ENCODE measurements at regions not wholly inside any gene's neighbourhood (a gene's known extent, or its start where the extent isn't known, plus 50 kb on each side); places are given as distances from the start of the nearest gene placed in this dataset.

GRCh38 chr13:39970177-39970846 is 314.9 kb downstream of the COG6 start:
- intact Hi-C loops (cut with DNase I; ENCODE audit: low total_unique reads): no loop called here
- H3K27me3 ChIP-seq: no peaks in the 10 kb centered on the region
- H3K4me1 ChIP-seq: no peaks in the 10 kb centered on the region
- 85 to 90% methylated on average over 6 of the region's 6 CpGs for WGBS, 2 donors
- H3K36me3 ChIP-seq (ENCODE audit: low read depth, missing control alignments): no peaks in the 10 kb centered on the region
- H3K4me3 ChIP-seq: no peak overlapping the region
- H3K27ac ChIP-seq: no peak overlapping the region
- TF ChIP-seq POLR2A (IDR thresholded peaks at IDR 0.05) (no peak), CTCF (IDR thresholded peaks at IDR 0.05) (no peak)
- no peaks in the 10 kb centered on the region for H3K9me3 ChIP-seq
- DNase-seq: no peak

DNA sequence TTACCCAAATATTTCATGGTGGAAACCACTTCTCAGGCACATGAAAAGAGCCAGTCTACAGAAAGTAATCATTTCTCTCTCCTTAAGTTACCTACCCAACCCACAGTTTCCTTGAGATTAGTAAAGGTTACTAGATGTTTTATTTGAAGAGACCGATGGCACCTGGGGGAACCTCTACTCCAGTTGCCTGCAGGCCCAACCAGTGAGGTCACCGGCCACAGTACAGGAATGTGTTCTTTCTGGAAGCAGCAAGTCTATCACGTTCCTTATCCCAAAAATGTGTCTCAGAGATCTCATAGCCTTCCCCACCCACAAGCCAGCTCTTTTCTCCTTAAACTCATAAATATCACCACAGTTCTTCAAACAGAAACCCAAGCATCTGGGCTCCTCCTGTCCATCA is 316.1 kb downstream of the COG6 start:
- no peak for TF ChIP-seq CTCF (IDR thresholded peaks at IDR 0.05)
- TF ChIP-seq POLR2A (IDR thresholded peaks at IDR 0.05): no peak
- Histone ChIP-seq H3K27ac (no peak overlapping the region), H3K9me3 (no peaks in the 10 kb centered on the region), H3K4me3 (no peak overlapping the region), H3K27me3 (no peaks in the 10 kb centered on the region), H3K4me1 (no peaks in the 10 kb centered on the region), H3K36me3 (ENCODE audit: low read depth, missing control alignments) (no peaks in the 10 kb centered on the region)
- intact Hi-C loops (cut with DNase I; ENCODE audit: low total_unique reads): no loop called here
- no peak for DNase-seq
- 88 to 91% methylated on average over 3 of the region's 3 CpGs for WGBS, 2 donors

DNA sequence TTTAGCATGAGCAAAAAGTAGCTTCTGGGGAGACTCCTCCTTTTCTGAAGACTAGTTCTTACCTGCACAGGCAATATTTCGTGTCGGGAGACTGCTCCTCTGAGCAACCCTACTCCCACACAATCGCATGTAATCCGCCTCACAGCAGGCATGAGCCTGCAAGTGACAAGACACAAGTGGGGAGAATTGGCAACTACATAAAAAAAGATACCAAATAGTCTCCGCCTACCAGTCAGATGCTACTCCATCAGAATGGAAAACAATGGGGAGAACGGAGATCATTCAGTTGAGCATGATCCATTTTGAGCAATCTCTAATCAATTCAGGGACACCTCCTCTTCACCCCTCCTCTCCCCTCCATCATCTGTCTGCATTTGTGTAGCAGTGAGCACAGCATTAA is 321.0 kb downstream of the COG6 start:
- intact Hi-C loops (cut with DNase I; ENCODE audit: low total_unique reads): no loop called here
- Histone ChIP-seq H3K27ac (no peak overlapping the region), H3K4me1 (no peaks in the 10 kb centered on the region), H3K9me3 (no peaks in the 10 kb centered on the region), H3K36me3 (ENCODE audit: low read depth, missing control alignments) (no peaks in the 10 kb centered on the region), H3K27me3 (no peaks in the 10 kb centered on the region), H3K4me3 (no peak overlapping the region)
- WGBS, 2 donors: 72 to 90% methylated on average over 5 to 6 of the region's 6 CpGs
- TF ChIP-seq POLR2A (IDR thresholded peaks at IDR 0.05) (no peak), CTCF (IDR thresholded peaks at IDR 0.05) (no peak)
- DNase-seq: no peak

GRCh38 chr13:39981056-39981455 is 325.6 kb downstream of the COG6 start:
- Histone ChIP-seq H3K36me3 (ENCODE audit: low read depth, missing control alignments) (no peaks in the 10 kb centered on the region), H3K4me1 (no peaks in the 10 kb centered on the region), H3K4me3 (no peak overlapping the region), H3K27me3 (no peaks in the 10 kb centered on the region), H3K9me3 (no peaks in the 10 kb centered on the region), H3K27ac (no peak overlapping the region)
- DNase-seq: no peak
- intact Hi-C loops (cut with DNase I; ENCODE audit: low total_unique reads): no loop called here
- TF ChIP-seq POLR2A (IDR thresholded peaks at IDR 0.05) (no peak), CTCF (IDR thresholded peaks at IDR 0.05) (no peak)

DNA sequence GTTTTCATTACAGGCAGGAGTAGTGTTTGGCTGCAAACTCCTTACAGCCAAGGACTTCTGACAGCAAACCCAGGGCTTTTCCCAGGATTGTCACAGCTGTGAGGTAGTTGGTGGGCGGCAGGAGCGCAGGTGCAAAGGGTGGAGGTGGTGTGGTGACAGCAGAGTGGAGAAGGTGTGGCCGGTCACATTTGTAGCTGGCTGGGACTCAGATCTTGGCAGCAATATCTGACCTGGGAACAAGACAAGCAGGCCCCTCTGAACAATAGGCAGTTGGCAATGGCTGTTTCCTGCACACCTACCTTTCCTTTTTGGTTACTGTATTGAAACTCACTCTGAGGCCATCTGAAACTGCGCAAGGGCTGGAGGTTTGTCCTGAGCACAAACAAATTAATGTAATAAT is 327.3 kb downstream of the COG6 start:
- no peak for TF ChIP-seq CTCF (IDR thresholded peaks at IDR 0.05)
- no peak for TF ChIP-seq POLR2A (IDR thresholded peaks at IDR 0.05)
- DNase-seq: no peak
- Histone ChIP-seq H3K27me3 (no peaks in the 10 kb centered on the region), H3K4me3 (no peak overlapping the region), H3K27ac (no peak overlapping the region), H3K36me3 (ENCODE audit: low read depth, missing control alignments) (no peaks in the 10 kb centered on the region), H3K4me1 (no peaks in the 10 kb centered on the region), H3K9me3 (no peaks in the 10 kb centered on the region)
- intact Hi-C loops (cut with DNase I; ENCODE audit: low total_unique reads): no loop called here
- 75 to 95% methylated on average over 4 of the region's 4 CpGs for WGBS, 2 donors
